GM12878 (cell line): ENCODE measurements at regions not wholly inside any gene's neighbourhood (a gene's known extent, or its start where the extent isn't known, plus 50 kb on each side); places are given as distances from the start of the nearest gene placed in this dataset.

Source experiments
- ATAC-seq: fragments of 200-7000 bp; cut with Tn5 transposase; 3 replicates; pipeline ENCODE4 v1.9.1; 2020; ENCODE audit warnings: mild to moderate bottlenecking, moderate library complexity
- BruUV-seq: library from RNA; stranded (reverse); fragments of 400-500 nt; replicated peaks from 2 replicates; lab custom pipeline; 2021; lab: Mats Ljungman, UMichigan
- CTCF ChIA-PET: fragments of 300-600 bp; sonication (Branson Sonifier 250); formaldehyde crosslinking; extraction: SDS; loops from one replicate; lab custom pipeline; 2021; ENCODE audit warnings: inconsistent platforms; lab: Yijun Ruan, JAX
- POLR2A ChIA-PET: fragments of 350-600 bp; formaldehyde crosslinking; extraction: SDS; loops from one replicate; lab custom pipeline; 2021; ENCODE audit warnings: inconsistent platforms; lab: Charles Lee
- RAD21 ChIA-PET: fragments of 300-600 bp; sonication (Branson Sonifier 250); formaldehyde crosslinking; loops from one replicate; lab custom pipeline; 2023; ENCODE audit warnings: antibody characterized with exemption; ENCODE audit not compliant: unreplicated experiment; lab: Charles Lee
- SMC1A ChIA-PET: fragments of 300-600 bp; sonication (Branson Sonifier 250); formaldehyde crosslinking; loops from one replicate; lab custom pipeline; 2023; ENCODE audit not compliant: unreplicated experiment, uncharacterized antibody; lab: Charles Lee
- DNase-seq: peaks from one replicate; pipeline ENCODE4 v3.0.0-alpha.2; 2011; ENCODE audit warnings: low read depth, low spot score
- FAIRE-seq: peaks from 3 replicates; lab custom pipeline; 2011; peaks lifted over from hg19 to GRCh38; lab: Jason Lieb, UNC
- H2AFZ ChIP-seq: 2 replicates; pipeline ENCODE4 v1.6.0; 2011; ENCODE audit warnings: low read depth, low read length, control low read depth; ENCODE audit not compliant: control insufficient read depth
- H3K27ac ChIP-seq: 2 replicates; pipeline ENCODE4 v1.5.1; 2011; ENCODE audit warnings: control low read depth; ENCODE audit not compliant: control insufficient read depth, insufficient read depth
- H3K27me3 ChIP-seq, 2 experiments: replicated peaks in 1 of 2; 2 replicates each; pipeline versions ENCODE4 v1.6.0 to v1.6.1; 2011; ENCODE audit warnings: low read length in 1 of 2; ENCODE audit not compliant: control insufficient read depth in 2 of 2, insufficient read depth in 2 of 2
- H3K36me3 ChIP-seq, 2 experiments: 2 replicates each; pipeline ENCODE4 v1.5.1; 2011; ENCODE audit warnings: low read length in 1 of 2; ENCODE audit not compliant: control insufficient read depth in 2 of 2, insufficient read depth in 2 of 2
- H3K4me1 ChIP-seq: 2 replicates; pipeline ENCODE4 v1.6.1; 2011; ENCODE audit warnings: mild to moderate bottlenecking, low read length, moderate library complexity, mixed read lengths; ENCODE audit not compliant: control insufficient read depth, insufficient read depth
- H3K4me2 ChIP-seq: 2 replicates; pipeline ENCODE4 v1.6.0; 2011; ENCODE audit warnings: control low read depth; ENCODE audit not compliant: control insufficient read depth, insufficient read depth
- H3K4me3 ChIP-seq: fragments of 200-600 bp; sonication (generic); 2 replicates; pipeline ENCODE4 v1.5.1; 2016
- H3K79me2 ChIP-seq: 2 replicates; pipeline ENCODE4 v1.6.0; 2011; ENCODE audit warnings: low read length; ENCODE audit not compliant: control insufficient read depth, insufficient read depth
- H3K9ac ChIP-seq: 2 replicates; pipeline ENCODE4 v1.8.0; 2011; ENCODE audit warnings: low read length, control low read depth, mixed read lengths; ENCODE audit not compliant: control insufficient read depth, insufficient read depth
- H3K9me3 ChIP-seq: replicated peaks from 3 replicates; pipeline ENCODE4 v1.5.1; 2011; ENCODE audit warnings: mild to moderate bottlenecking, low read length; ENCODE audit not compliant: control insufficient read depth, insufficient read depth
- H4K20me1 ChIP-seq: 2 replicates; pipeline ENCODE4 v1.6.0; 2011; ENCODE audit not compliant: control insufficient read depth, insufficient read depth
- CHD1 ChIP-seq: IDR thresholded peaks from 2 replicates; pipeline ENCODE4 v1.6.1; 2012; ENCODE audit warnings: low read depth, low read length, improper control_type of control experiment
- ESRRA ChIP-seq: IDR thresholded peaks from 2 replicates; pipeline ENCODE4 v1.6.1; 2012; ENCODE audit warnings: mild to moderate bottlenecking, low read length, improper control_type of control experiment
- ETV6 ChIP-seq, 2 experiments: fragments of 450-650 bp in 1 of 2; IDR thresholded peaks in 1 of 2; conservative IDR thresholded peaks in 1 of 2; 2 replicates each; pipeline ENCODE4 v1.6.1; 2014; ENCODE audit warnings: antibody characterized with exemption in 1 of 2, borderline replicate concordance in 1 of 2, low read depth in 1 of 2, mild to moderate bottlenecking in 1 of 2, moderate library complexity in 1 of 2
- FOXM1 ChIP-seq: IDR thresholded peaks from 2 replicates; pipeline ENCODE4 v1.6.1; 2012; ENCODE audit warnings: low read depth, mild to moderate bottlenecking, inconsistent platforms, low read length, moderate library complexity
- HCFC1 ChIP-seq: fragments of 150-350 bp; IDR thresholded peaks from 2 replicates; pipeline ENCODE4 v1.6.1; 2014; ENCODE audit warnings: low read length
- IKZF2 ChIP-seq, 2 experiments: fragments of 450-650 bp; IDR thresholded peaks; 2 replicates each; pipeline ENCODE4 v1.6.1; 2017; ENCODE audit warnings: mild to moderate bottlenecking in 2 of 2, moderate library complexity in 2 of 2
- IRF4 ChIP-seq: IDR thresholded peaks from 2 replicates; pipeline ENCODE4 v1.6.1; 2011; ENCODE audit warnings: low read depth, low read length
- KLF5 ChIP-seq: fragments of 450-650 bp; IDR thresholded peaks from 2 replicates; pipeline ENCODE4 v1.6.1; 2014; ENCODE audit warnings: mild to moderate bottlenecking; ENCODE audit not compliant: partially characterized antibody
- MEF2A ChIP-seq: IDR thresholded peaks from 2 replicates; pipeline ENCODE4 v1.6.1; 2011; ENCODE audit warnings: low read depth, mild to moderate bottlenecking, low read length, moderate library complexity; ENCODE audit not compliant: insufficient read depth
- MTA3 ChIP-seq: IDR thresholded peaks from 2 replicates; pipeline ENCODE4 v1.6.1; 2012; ENCODE audit warnings: low read length, inconsistent platforms, borderline replicate concordance
- MYB ChIP-seq: fragments of 150-350 bp; IDR thresholded peaks from 2 replicates; pipeline ENCODE4 v1.6.1; 2014; ENCODE audit warnings: mild to moderate bottlenecking, low read depth, low read length, borderline replicate concordance
- NFIC ChIP-seq: IDR thresholded peaks from 2 replicates; pipeline ENCODE4 v1.6.1; 2012; ENCODE audit warnings: low read depth, mild to moderate bottlenecking, inconsistent platforms, low read length, moderate library complexity
- NFYB ChIP-seq: IDR thresholded peaks from 2 replicates; pipeline ENCODE4 v1.6.1; 2011; ENCODE audit warnings: low read depth, mild to moderate bottlenecking, low read length, improper control_type of control experiment, moderate library complexity; ENCODE audit not compliant: insufficient read depth
- POLR2AphosphoS5 ChIP-seq: IDR thresholded peaks from 2 replicates; pipeline ENCODE4 v1.6.1; 2011; ENCODE audit warnings: mild to moderate bottlenecking, low read length, inconsistent platforms
- RELA ChIP-seq: fragments of 450-650 bp; IDR thresholded peaks from 2 replicates; pipeline ENCODE4 v1.8.0; 2014; ENCODE audit warnings: borderline replicate concordance; ENCODE audit not compliant: partially characterized antibody
- TARDBP ChIP-seq: IDR thresholded peaks from 2 replicates; pipeline ENCODE4 v1.6.1; 2016; ENCODE audit warnings: borderline replicate concordance
- ZSCAN29 ChIP-seq: fragments of 450-650 bp; IDR thresholded peaks from 2 replicates; pipeline ENCODE4 v1.6.1; 2017; ENCODE audit warnings: mild to moderate bottlenecking, moderate library complexity
- WGBS: methylation state at CpG from one replicate; pipeline ENCODE4 v1.1.6; 2016; ENCODE audit warnings: low lambda C conversion rate; ENCODE audit not compliant: insufficient replicate concordance, insufficient coverage; ENCODE audit errors: missing lambda C conversion rate; 5-methylcytosine and 5-hydroxymethylcytosine counted together
- in situ Hi-C: fragments of 300-500 bp; cut with MboI; formaldehyde crosslinking; loops from 9 replicates; pipeline ENCODE4 v1.14.3; 2018; ENCODE audit warnings: mixed read lengths
- intact Hi-C: fragments of 100-400 bp; cut with micrococcal nuclease; formaldehyde crosslinking; loops from one replicate; pipeline ENCODE4 v1.14.2; 2022; ENCODE audit not compliant: unreplicated experiment
- TF ChIP-seq, protein P1 (sequence below): IDR thresholded peaks from 2 replicates; pipeline ENCODE4 v1.6.1; 2011; ENCODE audit warnings: low read depth, low read length, improper control_type of control experiment, borderline replicate concordance
- TF ChIP-seq, protein P2 (sequence below): fragments of 450-650 bp; IDR thresholded peaks from 2 replicates; pipeline ENCODE4 v1.6.1; 2017; ENCODE audit warnings: mild to moderate bottlenecking, low read depth, inconsistent platforms; ENCODE audit not compliant: poor library complexity, severe bottlenecking
- TF ChIP-seq, protein P3 (sequence below): IDR thresholded peaks from 2 replicates; pipeline ENCODE4 v1.6.1; 2011; ENCODE audit warnings: low read depth, mild to moderate bottlenecking, low read length, moderate library complexity, borderline replicate concordance; ENCODE audit errors: extremely low read depth

DNA sequence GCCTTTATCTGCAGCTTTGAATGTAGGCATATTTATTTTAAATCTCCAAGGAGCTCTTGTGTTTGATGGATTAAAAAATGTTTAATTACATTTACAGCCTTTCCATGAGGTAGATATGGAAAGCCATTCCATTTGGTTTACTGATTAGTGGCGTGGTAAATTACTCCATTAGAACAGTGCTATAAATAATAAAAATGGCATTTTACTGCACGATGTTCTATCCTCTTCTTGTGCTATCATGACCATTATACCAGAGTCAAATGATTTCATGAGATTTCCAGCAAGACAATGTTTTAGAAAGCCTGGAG is 250.9 kb upstream of the HTR2A start (continued):
- TF ChIP-seq MYB: no peak
- no peak for TF ChIP-seq RELA
- no peak for TF ChIP-seq HCFC1
- TF ChIP-seq, protein P1, sequence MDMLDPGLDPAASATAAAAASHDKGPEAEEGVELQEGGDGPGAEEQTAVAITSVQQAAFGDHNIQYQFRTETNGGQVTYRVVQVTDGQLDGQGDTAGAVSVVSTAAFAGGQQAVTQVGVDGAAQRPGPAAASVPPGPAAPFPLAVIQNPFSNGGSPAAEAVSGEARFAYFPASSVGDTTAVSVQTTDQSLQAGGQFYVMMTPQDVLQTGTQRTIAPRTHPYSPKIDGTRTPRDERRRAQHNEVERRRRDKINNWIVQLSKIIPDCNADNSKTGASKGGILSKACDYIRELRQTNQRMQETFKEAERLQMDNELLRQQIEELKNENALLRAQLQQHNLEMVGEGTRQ: no peak
- TF ChIP-seq ESRRA: no peak
- no peak for TF ChIP-seq ZSCAN29

DNA sequence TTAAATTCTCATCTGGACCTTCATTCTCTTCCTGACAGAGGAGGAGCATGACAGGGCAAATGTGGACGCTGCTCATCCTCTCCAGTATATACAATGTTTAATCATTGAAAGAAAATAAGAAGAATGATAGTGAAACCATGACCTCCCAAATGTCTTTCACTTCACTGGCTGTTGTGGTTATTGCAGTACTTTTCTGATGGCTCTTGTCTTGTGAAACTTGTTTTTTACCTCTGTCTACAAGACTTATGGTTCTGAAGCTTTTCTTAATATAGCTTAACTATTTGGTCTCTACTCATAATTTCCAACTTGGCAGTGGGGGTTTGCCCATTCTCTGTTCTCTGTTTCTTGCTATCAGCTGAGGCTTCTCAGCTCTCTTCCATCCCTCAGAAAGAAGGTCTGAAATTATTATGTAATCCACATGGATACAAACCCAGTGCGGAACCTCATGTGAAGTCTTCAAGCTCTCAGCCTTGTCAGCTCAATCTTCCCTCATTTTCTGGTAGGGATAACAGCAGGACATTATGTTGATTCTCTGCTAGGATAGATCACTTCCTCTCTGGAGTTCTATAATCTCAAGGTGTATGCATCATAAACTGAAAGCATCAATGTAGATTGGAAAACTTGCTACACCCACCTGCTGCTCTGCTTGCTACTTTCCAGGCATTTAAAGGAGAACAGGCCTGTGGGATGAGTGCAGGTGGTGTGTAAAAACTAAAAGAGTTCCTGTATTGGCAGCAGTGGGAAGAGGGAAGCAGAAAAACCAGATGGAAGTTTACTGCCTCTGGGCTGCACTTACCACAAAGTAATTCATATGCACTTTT is 250.3 kb upstream of the HTR2A start:
- 50% methylated on average over 2 of the region's 2 CpGs for WGBS
- no peaks in the 10 kb centered on the region for H3K9me3 ChIP-seq
- intact Hi-C loops: loop anchor here (1.0 to 5.0 kb wide), 2 partner anchors 165 to 185 kb away; no protein-coding TSS in a partner anchor
- DNase-seq: peak; percentile 55
- peaks cover 6% of the 10 kb centered on the region; the same call in 1 of the 2 replicates for H3K4me1 ChIP-seq
- H3K27me3 ChIP-seq: no peaks in the 10 kb centered on the region
- no peaks in the 10 kb centered on the region for H3K36me3 ChIP-seq
- SMC1A ChIA-PET: no interaction called here
- H3K27ac ChIP-seq: no peak overlapping the region
- H3K4me2 ChIP-seq: peak overlapping the region; percentile 23; the same call in 1 of the 2 replicates
- H4K20me1 ChIP-seq: no peaks in the 10 kb centered on the region
- ATAC-seq: peak; percentile 91
- in situ Hi-C loops: no loop called here
- POLR2A ChIA-PET: interaction anchor here (0.6 kb wide), 1 partner anchor 9 kb away, joined by 3 read pairs; no protein-coding TSS in a partner anchor
- RAD21 ChIA-PET: no interaction called here
- no peak overlapping the region for H2AFZ ChIP-seq
- no peaks in the 10 kb centered on the region for H3K79me2 ChIP-seq
- peak; percentile 82 for FAIRE-seq
- CTCF ChIA-PET: no interaction called here
- H3K4me3 ChIP-seq: no peak overlapping the region
- no peak overlapping the region for H3K9ac ChIP-seq
- BruUV-seq: no TSS peak
- TF ChIP-seq ETV6 (conservative IDR thresholded peaks at IDR 0.05 in 1 of 2, IDR thresholded peaks at IDR 0.05 in 1 of 2; ENCODE audit: borderline replicate concordance in 1 of 2, low read depth in 1 of 2) (no peak; a peak in 1 of 4 replicates), KLF5 (no peak), MEF2A (peak; percentile 55; the same call in 1 of the 2 replicates), CHD1 (no peak), IRF4 (0 out of 2 replicates have a peak, but pooled peaks have one; percentile 30), NFYB (no peak), POLR2AphosphoS5 (no peak), TARDBP (no peak), NFIC (peak; percentile 59; the same call in 1 of the 2 replicates), IKZF2 (IDR thresholded peaks at IDR 0.05) (peak in 1 of 2 experiments; percentile 13; a peak in 1 of 4 replicates), MTA3 (no peak), FOXM1 (no peak)
- TF ChIP-seq, protein P2, sequence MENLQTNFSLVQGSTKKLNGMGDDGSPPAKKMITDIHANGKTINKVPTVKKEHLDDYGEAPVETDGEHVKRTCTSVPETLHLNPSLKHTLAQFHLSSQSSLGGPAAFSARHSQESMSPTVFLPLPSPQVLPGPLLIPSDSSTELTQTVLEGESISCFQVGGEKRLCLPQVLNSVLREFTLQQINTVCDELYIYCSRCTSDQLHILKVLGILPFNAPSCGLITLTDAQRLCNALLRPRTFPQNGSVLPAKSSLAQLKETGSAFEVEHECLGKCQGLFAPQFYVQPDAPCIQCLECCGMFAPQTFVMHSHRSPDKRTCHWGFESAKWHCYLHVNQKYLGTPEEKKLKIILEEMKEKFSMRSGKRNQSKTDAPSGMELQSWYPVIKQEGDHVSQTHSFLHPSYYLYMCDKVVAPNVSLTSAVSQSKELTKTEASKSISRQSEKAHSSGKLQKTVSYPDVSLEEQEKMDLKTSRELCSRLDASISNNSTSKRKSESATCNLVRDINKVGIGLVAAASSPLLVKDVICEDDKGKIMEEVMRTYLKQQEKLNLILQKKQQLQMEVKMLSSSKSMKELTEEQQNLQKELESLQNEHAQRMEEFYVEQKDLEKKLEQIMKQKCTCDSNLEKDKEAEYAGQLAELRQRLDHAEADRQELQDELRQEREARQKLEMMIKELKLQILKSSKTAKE: peak; percentile 33
- TF ChIP-seq, protein P3, sequence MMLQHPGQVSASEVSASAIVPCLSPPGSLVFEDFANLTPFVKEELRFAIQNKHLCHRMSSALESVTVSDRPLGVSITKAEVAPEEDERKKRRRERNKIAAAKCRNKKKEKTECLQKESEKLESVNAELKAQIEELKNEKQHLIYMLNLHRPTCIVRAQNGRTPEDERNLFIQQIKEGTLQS: no peak
